ENCODE measurements at regions not wholly inside any gene's neighbourhood (a gene's known extent, or its start where the extent isn't known, plus 50 kb on each side); places are given as distances from the start of the nearest gene placed in this dataset.

DNA sequence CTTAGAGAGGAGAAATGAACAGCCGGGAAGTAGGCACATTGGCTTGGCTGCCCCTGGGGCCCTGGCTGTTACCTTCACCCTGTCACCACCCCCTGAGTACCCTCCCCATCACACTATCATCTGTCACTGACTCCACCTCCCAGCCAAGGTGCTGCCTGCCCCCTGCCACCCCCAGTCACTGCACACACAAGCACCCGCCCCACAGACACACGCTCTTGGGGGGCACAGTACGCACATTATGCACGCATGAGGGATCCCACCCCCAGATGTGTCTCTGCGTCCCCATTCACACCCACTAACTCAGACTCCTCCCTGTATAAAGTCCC lies 223.3 kb downstream of the PTPRU start:
- TF ChIP-seq, protein P1, sequence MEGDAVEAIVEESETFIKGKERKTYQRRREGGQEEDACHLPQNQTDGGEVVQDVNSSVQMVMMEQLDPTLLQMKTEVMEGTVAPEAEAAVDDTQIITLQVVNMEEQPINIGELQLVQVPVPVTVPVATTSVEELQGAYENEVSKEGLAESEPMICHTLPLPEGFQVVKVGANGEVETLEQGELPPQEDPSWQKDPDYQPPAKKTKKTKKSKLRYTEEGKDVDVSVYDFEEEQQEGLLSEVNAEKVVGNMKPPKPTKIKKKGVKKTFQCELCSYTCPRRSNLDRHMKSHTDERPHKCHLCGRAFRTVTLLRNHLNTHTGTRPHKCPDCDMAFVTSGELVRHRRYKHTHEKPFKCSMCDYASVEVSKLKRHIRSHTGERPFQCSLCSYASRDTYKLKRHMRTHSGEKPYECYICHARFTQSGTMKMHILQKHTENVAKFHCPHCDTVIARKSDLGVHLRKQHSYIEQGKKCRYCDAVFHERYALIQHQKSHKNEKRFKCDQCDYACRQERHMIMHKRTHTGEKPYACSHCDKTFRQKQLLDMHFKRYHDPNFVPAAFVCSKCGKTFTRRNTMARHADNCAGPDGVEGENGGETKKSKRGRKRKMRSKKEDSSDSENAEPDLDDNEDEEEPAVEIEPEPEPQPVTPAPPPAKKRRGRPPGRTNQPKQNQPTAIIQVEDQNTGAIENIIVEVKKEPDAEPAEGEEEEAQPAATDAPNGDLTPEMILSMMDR (IDR thresholded peaks at IDR 0.05; ENCODE audit: control insufficient read depth, insufficient read depth, low read depth, low read length, missing control alignments), result no peak

DNA sequence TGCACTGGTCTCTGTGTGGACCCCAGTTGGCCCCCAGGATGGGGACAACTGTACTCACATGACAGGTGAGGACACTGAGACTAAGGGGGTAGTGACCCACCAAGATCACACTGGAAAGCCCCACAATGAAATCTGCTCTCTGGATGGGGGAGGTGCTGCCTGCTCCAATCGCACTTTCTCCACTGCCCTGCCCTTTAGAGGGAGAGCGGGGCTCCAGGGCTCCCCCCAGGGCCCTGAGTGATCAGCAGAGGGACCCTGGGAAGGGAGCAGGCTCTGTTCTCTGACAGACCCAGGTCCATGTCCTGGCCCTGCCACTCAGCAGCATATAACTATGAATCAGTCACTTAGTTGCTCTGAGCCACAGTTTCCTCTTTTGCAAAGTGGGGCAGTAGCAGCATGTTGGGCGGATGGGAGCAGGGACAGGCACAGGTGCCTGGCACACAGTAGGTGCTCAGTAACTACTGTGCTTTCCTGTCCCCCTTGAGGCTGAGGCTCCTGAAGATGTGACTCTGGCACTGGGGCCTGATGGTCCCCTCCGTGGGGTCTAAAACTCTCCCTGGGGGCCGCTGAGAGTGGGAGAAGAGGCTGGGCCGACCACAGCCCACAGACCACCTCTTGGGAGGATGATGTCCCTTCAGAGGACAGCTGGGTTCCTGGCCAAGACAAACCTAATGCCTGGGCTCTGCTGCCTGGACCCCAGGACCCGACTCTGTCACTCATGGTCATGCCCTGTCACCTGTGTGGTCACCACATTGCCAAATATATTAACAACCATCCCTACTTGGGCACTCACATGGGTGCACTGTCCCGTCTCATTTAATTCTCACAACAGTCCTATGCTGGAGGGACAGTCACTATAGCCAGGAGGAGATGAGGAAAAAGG lies 222.7 kb downstream of the PTPRU start:
- no peak overlapping the region for H3K4me3 ChIP-seq (ENCODE audit: control insufficient read depth, low read depth, low read length)
- TF ChIP-seq, protein P1 (IDR thresholded peaks at IDR 0.05; ENCODE audit: control insufficient read depth, insufficient read depth, low read depth, low read length, missing control alignments), result no peak
- DNase-seq (ENCODE audit: low read depth), result no peak

More for the DNA sequence above, 223.3 kb downstream of the PTPRU start:
- DNase-seq (ENCODE audit: low read depth), result no peak
- H3K4me3 ChIP-seq (ENCODE audit: control insufficient read depth, low read depth, low read length), result no peak overlapping the region

DNA sequence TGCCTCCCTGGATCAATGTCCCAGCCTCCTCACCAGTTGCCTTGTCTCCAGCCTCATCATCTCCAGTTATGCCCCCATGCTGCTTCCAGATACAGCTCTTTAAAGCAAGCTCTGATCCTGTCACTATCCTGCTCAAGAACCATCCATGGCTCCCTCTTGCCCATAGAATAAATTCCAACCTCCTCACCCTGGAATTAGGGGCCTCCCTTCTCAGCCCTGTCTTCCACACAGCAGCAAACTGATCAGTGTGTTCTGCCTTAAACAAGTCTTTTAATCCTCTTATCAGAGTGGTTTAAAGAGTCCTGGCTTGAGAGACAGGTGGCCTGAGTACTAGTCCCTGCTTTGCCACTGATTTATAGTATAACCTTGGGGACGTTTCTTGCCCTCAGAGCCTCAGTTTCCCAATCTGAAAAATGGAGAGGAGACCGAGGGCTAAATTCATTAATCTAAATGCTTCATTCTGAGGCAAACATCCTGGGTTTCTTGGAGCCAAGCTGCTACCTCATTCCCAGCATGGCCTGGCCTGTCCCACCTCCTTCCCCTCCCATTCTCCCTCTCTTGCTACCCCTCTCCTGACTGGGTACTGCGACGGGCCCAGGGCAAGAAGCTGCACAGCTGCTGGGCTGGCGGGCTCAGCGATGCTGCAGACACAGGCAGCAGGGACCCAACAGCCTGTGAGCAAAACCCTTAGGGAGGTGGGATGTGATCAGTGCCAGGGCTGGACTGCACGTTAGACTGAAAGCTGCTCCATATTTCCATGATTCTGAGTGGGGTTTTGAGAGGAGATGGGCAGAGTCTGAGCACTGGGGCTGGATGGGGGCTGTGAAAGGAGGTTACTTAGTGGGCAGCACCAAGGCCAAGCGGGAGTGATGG lies 221.4 kb downstream of the PTPRU start:
- DNase-seq (ENCODE audit: low read depth), result no peak
- TF ChIP-seq, protein P1 (IDR thresholded peaks at IDR 0.05; ENCODE audit: control insufficient read depth, insufficient read depth, low read depth, low read length, missing control alignments), result no peak
- H3K4me3 ChIP-seq (ENCODE audit: control insufficient read depth, low read depth, low read length), result no peak overlapping the region

DNA sequence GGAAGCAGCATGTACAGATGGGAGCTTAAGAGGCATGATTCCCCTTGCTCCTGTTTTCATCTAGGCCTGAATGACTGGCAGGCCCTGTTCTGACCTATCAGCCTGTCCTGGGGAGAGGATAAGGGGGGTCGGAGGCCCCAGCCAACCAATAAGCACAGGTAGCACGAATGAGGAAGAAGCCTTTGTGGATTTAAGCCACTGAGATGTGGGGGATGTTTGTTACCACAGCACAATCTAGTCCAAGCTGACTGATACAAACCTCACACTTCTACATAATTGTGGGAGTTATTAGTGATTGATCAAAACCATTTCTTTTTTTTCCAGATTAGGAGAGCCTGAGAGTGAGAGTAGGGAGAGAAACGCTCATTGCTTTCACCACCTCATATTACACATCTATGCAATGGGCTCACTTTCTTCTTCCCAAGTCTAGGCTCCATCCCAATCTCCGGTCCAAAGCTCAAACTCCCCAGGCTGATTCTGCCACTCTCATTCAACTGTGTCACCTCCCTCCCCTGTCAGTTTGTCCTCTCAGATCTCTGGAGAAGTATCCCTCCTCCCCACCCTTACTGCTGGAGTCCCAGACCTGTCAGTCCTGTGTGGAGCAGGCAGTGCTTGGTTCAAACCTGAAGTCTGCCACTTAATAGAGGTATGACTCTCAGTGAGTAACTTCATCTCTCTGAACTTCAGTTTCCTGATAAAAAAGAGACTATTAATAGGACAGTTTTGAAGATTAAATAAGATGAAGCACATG lies 220.5 kb downstream of the PTPRU start:
- TF ChIP-seq, protein P1 (IDR thresholded peaks at IDR 0.05; ENCODE audit: control insufficient read depth, insufficient read depth, low read depth, low read length, missing control alignments), result no peak
- no peak overlapping the region for H3K4me3 ChIP-seq (ENCODE audit: control insufficient read depth, low read depth, low read length)
- DNase-seq (ENCODE audit: low read depth), result no peak

DNA sequence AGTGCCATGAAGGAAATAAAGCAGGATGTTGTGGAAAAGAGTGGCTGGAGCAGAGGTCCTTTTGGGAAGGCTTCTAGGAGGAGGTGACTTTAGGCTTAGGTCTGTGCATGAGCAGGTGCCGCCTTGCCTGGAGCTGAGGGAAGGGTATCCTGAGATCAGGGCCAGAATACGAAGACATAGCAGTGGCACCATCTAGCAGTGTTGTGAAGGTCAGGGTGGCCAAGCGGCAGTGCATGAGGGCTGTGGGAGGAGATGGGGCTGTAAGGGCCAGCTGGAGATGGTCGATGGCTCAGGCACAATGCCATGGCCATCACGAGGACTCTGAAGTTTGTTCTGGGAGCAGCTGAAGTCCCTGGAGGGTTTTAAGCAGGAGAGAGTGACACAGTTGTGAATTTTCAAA lies 219.5 kb downstream of the PTPRU start:
- no peak for DNase-seq (ENCODE audit: low read depth)
- no peak overlapping the region for H3K4me3 ChIP-seq (ENCODE audit: control insufficient read depth, low read depth, low read length)
- TF ChIP-seq, protein P1 (IDR thresholded peaks at IDR 0.05; ENCODE audit: control insufficient read depth, insufficient read depth, low read depth, low read length, missing control alignments), result no peak

Data from AG09309 (cell line).